D721Med (cell line): ENCODE measurements at regions not wholly inside any gene's neighbourhood (a gene's known extent, or its start where the extent isn't known, plus 50 kb on each side); places are given as distances from the start of the nearest gene placed in this dataset.

Experiments used
- DNase-seq: peaks from one replicate; pipeline ENCODE4 v3.0.0; 2011; ENCODE audit warnings: low spot score; ENCODE audit not compliant: insufficient read length
- FAIRE-seq: peaks from 2 replicates; lab custom pipeline; 2011; peaks lifted over from hg19 to GRCh38; lab: Jason Lieb, UNC
- CTCF ChIP-seq: IDR thresholded peaks from 2 replicates; pipeline ENCODE4 v1.5.1; 2012; ENCODE audit warnings: mild to moderate bottlenecking, control low read depth; ENCODE audit not compliant: insufficient read depth; ENCODE audit errors: missing control alignments

- DNase-seq (no peak), FAIRE-seq (no peak)
- no peak for TF ChIP-seq CTCF
Observed at GRCh38 chr3:24623657-24624056, 129.0 kb upstream of the THRB start.

GRCh38 chr3:24624938-24625681 is 130.5 kb upstream of the THRB start:
- no peak for DNase-seq
- TF ChIP-seq CTCF = no peak
- FAIRE-seq = no peak

GRCh38 chr3:24628523-24629258 is 134.0 kb upstream of the THRB start:
- FAIRE-seq = no peak
- no peak for TF ChIP-seq CTCF
- no peak for DNase-seq

GRCh38 chr3:24631481-24631880 is 136.8 kb upstream of the THRB start:
- DNase-seq (no peak), FAIRE-seq (peak; percentile 11)
- TF ChIP-seq CTCF = no peak

GRCh38 chr3:24639061-24639460 is 144.4 kb upstream of the THRB start:
- FAIRE-seq (no peak), DNase-seq (no peak)
- TF ChIP-seq CTCF = no peak

GRCh38 chr3:24639481-24640329 is 145.1 kb upstream of the THRB start:
- no peak for TF ChIP-seq CTCF
- DNase-seq (no peak), FAIRE-seq (no peak)
